HL-60/S4 treated with retinoic acid at 250 ng/mL for 4 days and 3 days (cell line): ENCODE measurements at regions not wholly inside any gene's neighbourhood (a gene's known extent, or its start where the extent isn't known, plus 50 kb on each side); places are given as distances from the start of the nearest gene placed in this dataset.

Experiments used
- in situ Hi-C: fragments of 300-500 bp; cut with MboI; formaldehyde crosslinking; loops from 2 replicates; pipeline ENCODE4 v1.7.0; 2022; ENCODE audit warnings: low sequenced_read_pairs

- in situ Hi-C loops: no loop called here
These were observed 255.9 kb downstream of the GALR1 start for GRCh38 chr18:77505499-77505898.

- in situ Hi-C loops: no loop called here
These were observed 262.5 kb downstream of the GALR1 start for GRCh38 chr18:77512152-77512551.

- in situ Hi-C loops: no loop called here
These were observed 268.3 kb downstream of the GALR1 start for GRCh38 chr18:77517901-77518300.

- in situ Hi-C loops: no loop called here
These were observed 271.1 kb downstream of the GALR1 start for GRCh38 chr18:77520767-77521166.

GRCh38 chr18:77522051-77522675, 272.5 kb downstream of the GALR1 start:
- in situ Hi-C loops: no loop called here

GRCh38 chr18:77524909-77525308, 275.3 kb downstream of the GALR1 start:
- in situ Hi-C loops: no loop called here

- in situ Hi-C loops: no loop called here
These were observed 277.3 kb downstream of the GALR1 start for GRCh38 chr18:77526962-77527361.

GRCh38 chr18:77528872-77529271, 279.2 kb downstream of the GALR1 start:
- in situ Hi-C loops: no loop called here

GRCh38 chr18:77529492-77530176, 280.0 kb downstream of the GALR1 start:
- in situ Hi-C loops: no loop called here

- in situ Hi-C loops: no loop called here
These were observed 281.1 kb downstream of the GALR1 start for GRCh38 chr18:77530732-77531131.

GRCh38 chr18:77539860-77540259, 290.2 kb downstream of the GALR1 start:
- in situ Hi-C loops: no loop called here

GRCh38 chr18:77544792-77545191, 295.1 kb downstream of the GALR1 start:
- in situ Hi-C loops: no loop called here

GRCh38 chr18:77547757-77548156, 298.1 kb downstream of the GALR1 start:
- in situ Hi-C loops: no loop called here

- in situ Hi-C loops: no loop called here
These were observed 299.3 kb downstream of the GALR1 start for GRCh38 chr18:77548790-77549420.

GRCh38 chr18:77550625-77551024, 301.0 kb downstream of the GALR1 start:
- in situ Hi-C loops: no loop called here

- in situ Hi-C loops: no loop called here
These were observed 301.4 kb downstream of the GALR1 start for GRCh38 chr18:77551055-77551454.

GRCh38 chr18:77552945-77553344, 303.3 kb downstream of the GALR1 start:
- in situ Hi-C loops: no loop called here

- in situ Hi-C loops: no loop called here
These were observed 304.4 kb downstream of the GALR1 start for GRCh38 chr18:77554061-77554460.

GRCh38 chr18:77557046-77557587, 307.5 kb downstream of the GALR1 start:
- in situ Hi-C loops: no loop called here

GRCh38 chr18:77559274-77559910, 309.7 kb downstream of the GALR1 start:
- in situ Hi-C loops: no loop called here

GRCh38 chr18:77560341-77560992, 310.8 kb downstream of the GALR1 start:
- in situ Hi-C loops: no loop called here
